HCT116 (cell line): ENCODE measurements at regions not wholly inside any gene's neighbourhood (a gene's known extent, or its start where the extent isn't known, plus 50 kb on each side); places are given as distances from the start of the nearest gene placed in this dataset.

Experiments used
- EZH2 ChIP-seq: fragments of 200-600 bp; sonication (generic); IDR thresholded peaks from 2 replicates; pipeline ENCODE4 v1.6.1; 2017; ENCODE audit warnings: antibody characterized with exemption, mixed run types
- SP1 ChIP-seq: IDR thresholded peaks from 2 replicates; pipeline ENCODE4 v1.6.1; 2012; ENCODE audit warnings: low read depth
- SRF ChIP-seq: IDR thresholded peaks from 2 replicates; pipeline ENCODE4 v1.6.1; 2012; ENCODE audit warnings: low read depth
- YY1 ChIP-seq: IDR thresholded peaks from 2 replicates; pipeline ENCODE4 v1.6.1; 2011; ENCODE audit warnings: low read length, low read depth, moderate library complexity, mild to moderate bottlenecking; ENCODE audit not compliant: insufficient replicate concordance; ENCODE audit errors: extremely low read depth

DNA sequence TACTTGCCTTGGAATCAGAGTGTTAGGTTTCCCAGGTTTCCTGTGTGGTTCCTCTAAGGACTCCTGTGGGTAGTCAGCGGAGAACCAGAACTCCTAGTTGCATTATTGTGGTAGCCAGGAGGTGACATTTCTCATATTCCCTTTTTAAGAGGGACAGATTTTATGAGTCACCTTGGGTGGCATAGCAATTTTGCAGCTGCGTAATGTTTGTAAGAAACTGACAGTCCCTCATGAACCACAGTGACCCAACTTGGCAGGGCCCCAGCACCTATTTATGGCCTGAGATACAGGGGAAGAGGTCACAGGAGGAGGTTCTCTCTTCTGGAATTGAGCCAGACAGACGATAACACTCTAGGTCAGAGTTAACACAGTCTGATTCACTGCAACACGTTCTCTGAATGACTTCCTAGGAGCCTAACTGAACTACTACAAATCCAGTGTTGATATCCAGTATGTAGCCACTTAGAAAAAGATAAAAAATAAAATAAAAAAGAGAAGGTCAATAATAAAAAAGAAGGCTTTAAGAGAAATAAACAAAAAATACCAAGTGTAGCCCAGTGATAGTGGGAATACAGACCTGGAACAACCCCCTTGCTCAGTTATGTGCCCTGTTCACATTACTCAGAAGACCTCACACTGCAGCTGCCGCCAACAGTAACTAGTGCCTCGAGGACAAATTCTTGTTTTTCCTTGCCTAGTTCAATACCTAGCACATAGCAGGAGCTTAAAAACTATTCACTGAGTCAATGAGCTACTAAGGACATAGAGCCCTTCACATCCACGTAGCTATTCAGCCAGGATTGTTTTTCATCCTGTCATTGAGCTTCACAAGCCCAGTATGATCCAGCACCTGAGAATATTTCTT lies 50.7 kb upstream of the VLDLR start (continued):
- TF ChIP-seq SP1 = peak; percentile 55
- peak; percentile 65; the same call in 1 of the 2 replicates for TF ChIP-seq SRF
- no peak for TF ChIP-seq YY1
- no peak for TF ChIP-seq EZH2
